Parathyroid adenoma (tissue), 2 donors: ENCODE measurements at regions not wholly inside any gene's neighbourhood (a gene's known extent, or its start where the extent isn't known, plus 50 kb on each side); places are given as distances from the start of the nearest gene placed in this dataset.

ENCODE experiments used
- H2AFZ ChIP-seq: fragments of 300-600 bp; sonication (generic); one replicate; pipeline ENCODE4 v1.7.0; 2017; ENCODE audit warnings: antibody characterized with exemption, mild to moderate bottlenecking
- H3K27ac ChIP-seq: fragments of 300-600 bp; sonication (generic); one replicate; pipeline ENCODE4 v1.7.0; 2017
- H3K27me3 ChIP-seq: fragments of 300-600 bp; sonication (generic); one replicate; pipeline ENCODE4 v1.7.0; 2017; ENCODE audit warnings: low read length; ENCODE audit not compliant: control insufficient read depth, insufficient read depth
- H3K36me3 ChIP-seq: fragments of 300-600 bp; sonication (generic); one replicate; pipeline ENCODE4 v1.7.0; 2017; ENCODE audit warnings: low read length; ENCODE audit not compliant: control insufficient read depth, insufficient read depth
- H3K4me1 ChIP-seq: fragments of 300-600 bp; sonication (generic); one replicate; pipeline ENCODE4 v1.7.0; 2017; ENCODE audit warnings: control low read depth
- H3K4me2 ChIP-seq: fragments of 300-600 bp; sonication (generic); one replicate; pipeline ENCODE4 v1.7.0; 2017; ENCODE audit warnings: low read length
- H3K4me3 ChIP-seq: fragments of 300-600 bp; sonication (generic); one replicate; pipeline ENCODE4 v1.7.0; 2017; ENCODE audit warnings: low read depth, low read length
- H3K79me2 ChIP-seq: fragments of 300-600 bp; sonication (generic); one replicate; pipeline ENCODE4 v1.7.0; 2017; ENCODE audit warnings: control low read depth
- H3K9ac ChIP-seq: fragments of 300-600 bp; sonication (generic); one replicate; pipeline ENCODE4 v1.7.0; 2017; ENCODE audit warnings: mild to moderate bottlenecking
- H3K9me3 ChIP-seq: fragments of 300-600 bp; sonication (generic); one replicate; pipeline ENCODE4 v1.7.0; 2017; ENCODE audit warnings: low read length; ENCODE audit not compliant: control insufficient read depth
- CTCF ChIP-seq: fragments of 300-600 bp; sonication (generic); IDR thresholded peaks from one replicate; pipeline ENCODE4 v1.7.0; 2017; ENCODE audit warnings: antibody characterized with exemption, mild to moderate bottlenecking
- donor health status: primary hyperparathyroidism.

- no peak for TF ChIP-seq CTCF
- H3K9ac ChIP-seq: no peak overlapping the region
- H2AFZ ChIP-seq: no peak overlapping the region
- peak overlapping the region; percentile 46 for H3K4me2 ChIP-seq
- H3K27me3 ChIP-seq: no peaks in the 10 kb centered on the region
- no peaks in the 10 kb centered on the region for H3K9me3 ChIP-seq
- no peaks in the 10 kb centered on the region for H3K4me1 ChIP-seq
- H3K79me2 ChIP-seq: no peaks in the 10 kb centered on the region
- H3K36me3 ChIP-seq: no peaks in the 10 kb centered on the region
- H3K4me3 ChIP-seq: peak overlapping the region; percentile 22
- no peak overlapping the region for H3K27ac ChIP-seq
These were observed 219.8 kb upstream of the TOPAZ1 start for GRCh38 chr3:44021651-44022594.

GRCh38 chr3:44023961-44024593, 217.6 kb upstream of the TOPAZ1 start:
- Histone ChIP-seq H3K9me3 (no peaks in the 10 kb centered on the region), H3K36me3 (no peaks in the 10 kb centered on the region), H3K27me3 (no peaks in the 10 kb centered on the region), H3K9ac (no peak overlapping the region), H3K4me2 (no peak overlapping the region), H3K4me1 (no peaks in the 10 kb centered on the region), H3K79me2 (no peaks in the 10 kb centered on the region), H3K4me3 (no peak overlapping the region), H2AFZ (no peak overlapping the region), H3K27ac (no peak overlapping the region)
- no peak for TF ChIP-seq CTCF

- H3K4me1 ChIP-seq: no peaks in the 10 kb centered on the region
These were observed 215.3 kb upstream of the TOPAZ1 start for GRCh38 chr3:44026220-44026865.

GRCh38 chr3:44029100-44029499, 212.6 kb upstream of the TOPAZ1 start:
- no peak for TF ChIP-seq CTCF
- H3K79me2 ChIP-seq: no peaks in the 10 kb centered on the region
- H3K27ac ChIP-seq: no peak overlapping the region
- H3K4me1 ChIP-seq: no peaks in the 10 kb centered on the region
- no peaks in the 10 kb centered on the region for H3K9me3 ChIP-seq
- H2AFZ ChIP-seq: no peak overlapping the region
- H3K36me3 ChIP-seq: no peaks in the 10 kb centered on the region
- no peak overlapping the region for H3K4me2 ChIP-seq
- no peaks in the 10 kb centered on the region for H3K27me3 ChIP-seq
- no peak overlapping the region for H3K9ac ChIP-seq
- H3K4me3 ChIP-seq: no peak overlapping the region

More at GRCh38 chr3:44026220-44026865, 215.3 kb upstream of the TOPAZ1 start:
- Histone ChIP-seq H3K4me3 (no peak overlapping the region), H3K9me3 (no peaks in the 10 kb centered on the region), H3K79me2 (no peaks in the 10 kb centered on the region), H3K27me3 (no peaks in the 10 kb centered on the region), H3K36me3 (no peaks in the 10 kb centered on the region), H2AFZ (no peak overlapping the region), H3K4me2 (no peak overlapping the region), H3K27ac (no peak overlapping the region), H3K9ac (no peak overlapping the region)
- no peak for TF ChIP-seq CTCF
